HG03571 (cell line): ENCODE measurements at regions not wholly inside any gene's neighbourhood (a gene's known extent, or its start where the extent isn't known, plus 50 kb on each side); places are given as distances from the start of the nearest gene placed in this dataset.

Source experiments
- ATAC-seq: cut with Tn5 transposase; IDR thresholded peaks from one replicate; pipeline ENCODE4 v1.9.1; 2021; ENCODE audit not compliant: unreplicated experiment

DNA sequence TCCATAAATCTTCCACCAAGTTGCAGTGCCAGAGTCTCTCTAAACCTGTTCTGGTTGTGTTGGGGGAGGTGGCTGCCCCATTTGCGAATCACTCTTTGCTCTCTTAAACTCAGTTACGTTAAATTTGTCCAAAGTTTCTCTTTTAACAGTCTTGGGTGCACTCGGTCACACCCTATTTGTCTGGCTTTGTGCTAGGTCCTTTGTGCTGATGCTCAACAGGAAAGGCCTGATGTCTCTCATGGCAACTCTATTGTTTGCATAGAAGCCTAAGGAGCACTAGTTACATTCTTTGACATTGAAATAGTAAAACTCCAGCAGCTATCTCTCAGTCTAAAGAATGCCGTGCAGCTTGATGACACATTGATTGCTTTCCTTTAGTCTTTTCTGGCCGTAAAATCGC is 105.1 kb downstream of the TRMT11 start:
- ATAC-seq, result no peak

GRCh38 chr6:126093108-126093507 is 106.8 kb downstream of the TRMT11 start:
- no peak for ATAC-seq

DNA sequence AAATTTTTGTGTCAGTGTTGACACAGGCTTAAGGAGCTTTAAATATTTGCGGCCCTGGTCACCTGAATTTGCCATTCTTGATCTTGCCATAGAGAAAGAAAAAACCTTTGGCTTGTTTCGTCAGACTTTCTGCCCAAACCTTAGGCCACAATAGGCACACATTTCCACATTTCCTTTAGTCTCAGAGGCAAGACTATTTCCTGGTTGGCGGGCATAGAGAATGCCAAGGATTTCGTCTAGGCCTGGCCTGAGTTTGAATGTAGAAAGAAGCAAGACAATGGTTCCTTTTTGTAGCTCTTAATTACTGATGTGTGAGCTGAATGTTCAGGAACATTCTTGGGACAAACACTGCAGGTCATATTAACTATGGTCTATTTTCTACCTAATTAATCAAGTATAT is 108.1 kb downstream of the TRMT11 start:
- ATAC-seq, result no peak

GRCh38 chr6:126100386-126100785 is 114.0 kb downstream of the TRMT11 start:
- no peak for ATAC-seq

GRCh38 chr6:126102358-126102757 is 116.0 kb downstream of the TRMT11 start:
- ATAC-seq, result no peak

DNA sequence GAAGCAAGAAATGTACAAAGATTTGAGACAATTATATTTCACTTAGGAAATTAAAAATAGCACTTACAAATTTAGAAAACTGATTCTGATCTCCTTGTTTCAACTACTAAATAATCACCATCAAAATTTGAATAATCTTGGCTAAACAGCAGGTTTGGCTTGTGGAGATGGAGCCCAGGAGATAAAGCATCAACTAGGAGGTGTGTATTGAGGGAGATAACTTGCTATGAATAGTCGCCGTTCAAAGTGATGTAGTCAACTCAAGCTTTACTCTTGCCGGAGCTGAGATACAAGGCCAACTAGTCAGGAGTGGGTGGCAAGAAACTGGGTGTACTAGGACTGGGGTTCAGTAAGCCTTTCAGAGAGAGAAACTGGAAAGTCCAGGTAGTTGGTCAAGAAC is 117.7 kb downstream of the TRMT11 start:
- ATAC-seq, result no peak

DNA sequence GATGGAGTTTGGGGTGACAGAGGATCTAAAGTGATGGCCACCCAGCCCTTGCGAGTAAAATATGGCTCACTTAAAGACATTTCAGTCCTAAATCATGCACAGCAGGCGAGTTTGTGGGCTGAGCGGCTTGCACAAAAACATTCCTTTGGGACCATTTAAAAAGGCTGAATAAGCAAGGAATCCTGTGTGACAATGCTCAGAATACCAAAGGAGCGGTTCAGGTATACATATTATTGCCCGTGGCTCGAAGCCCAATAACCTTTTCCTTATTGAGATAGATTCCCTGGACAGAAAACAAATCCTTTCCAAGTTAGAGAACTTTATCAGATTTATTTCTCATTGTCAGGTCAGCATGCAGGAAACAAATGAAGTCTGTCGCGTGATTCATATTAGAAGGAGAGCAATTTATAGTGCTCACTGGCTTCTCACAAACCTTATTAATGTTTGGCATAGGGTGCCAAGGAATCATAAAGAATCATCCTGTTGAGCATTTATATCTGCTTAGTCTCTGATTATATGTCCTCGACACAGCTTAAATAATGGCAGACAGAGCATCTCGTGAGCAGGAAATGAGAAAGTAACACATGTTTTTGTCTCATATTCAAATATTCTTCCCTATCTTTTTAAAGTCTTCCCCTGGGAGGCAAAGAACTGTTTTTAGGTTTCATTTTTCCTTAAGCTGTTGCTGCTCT is 121.3 kb downstream of the TRMT11 start:
- ATAC-seq, result no peak

DNA sequence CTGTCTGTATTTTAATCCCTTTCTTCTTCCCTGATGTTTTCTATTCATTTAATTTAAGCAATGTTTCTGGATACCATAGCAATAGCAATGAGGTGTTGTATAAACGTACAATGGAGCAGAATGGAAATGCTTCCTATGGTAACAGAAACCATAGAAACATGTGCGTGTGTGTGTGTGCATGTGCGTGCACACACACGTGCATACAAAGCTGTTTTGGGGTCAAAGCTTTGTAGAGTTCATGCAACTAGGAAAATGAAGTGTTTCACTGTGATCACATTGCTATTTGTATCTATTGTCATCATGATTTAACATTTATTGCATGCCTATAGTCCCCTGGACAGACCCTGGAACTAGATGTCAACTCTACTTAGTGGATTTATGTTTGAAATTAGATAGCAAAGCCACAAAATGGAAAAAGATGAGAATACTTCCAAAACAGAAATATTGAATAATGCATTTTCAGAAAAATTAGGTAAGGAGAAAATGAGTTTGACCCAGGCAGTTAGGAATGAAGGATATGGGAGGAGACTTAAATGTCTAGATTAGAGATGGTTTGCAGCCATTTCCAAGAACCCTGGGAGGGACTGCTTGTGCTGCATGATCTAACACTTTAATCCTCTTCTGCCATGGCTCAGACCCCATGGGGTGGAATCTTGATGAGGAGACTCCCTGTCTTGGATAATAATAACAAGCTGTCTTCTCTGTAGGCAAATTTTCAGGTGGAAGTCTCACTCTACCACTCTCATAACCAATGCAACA is 124.4 kb downstream of the TRMT11 start:
- ATAC-seq, result no peak

GRCh38 chr6:126111327-126111726 is 125.0 kb downstream of the TRMT11 start:
- no peak for ATAC-seq

GRCh38 chr6:126112171-126112632 is 125.9 kb downstream of the TRMT11 start:
- ATAC-seq, result no peak

- ATAC-seq, result no peak
Observed at GRCh38 chr6:126113261-126113660, 126.9 kb downstream of the TRMT11 start.

GRCh38 chr6:126117251-126117650 is 130.9 kb downstream of the TRMT11 start:
- no peak for ATAC-seq

GRCh38 chr6:126118058-126118755 is 131.9 kb downstream of the TRMT11 start:
- no peak for ATAC-seq

DNA sequence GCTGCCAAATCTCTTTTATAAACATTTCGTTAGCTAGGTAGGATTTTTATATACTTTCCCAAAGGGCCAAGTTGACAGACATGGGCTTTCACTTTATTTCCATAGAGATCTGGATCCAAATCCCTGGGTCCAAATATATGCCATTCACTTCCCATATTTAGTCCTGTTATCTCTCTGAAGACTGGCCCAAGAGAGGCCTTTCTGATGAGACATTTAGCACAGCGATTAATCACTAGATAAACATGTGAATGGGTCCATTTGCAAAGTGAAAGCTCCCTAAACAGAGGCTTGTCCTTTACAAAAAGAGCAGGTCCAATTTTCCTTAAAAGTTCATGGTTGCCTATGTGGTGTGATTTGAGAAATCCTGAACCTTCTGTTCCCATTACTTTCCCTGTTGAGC is 132.6 kb downstream of the TRMT11 start:
- ATAC-seq, result no peak

GRCh38 chr6:126123226-126123625 is 136.9 kb downstream of the TRMT11 start:
- no peak for ATAC-seq

DNA sequence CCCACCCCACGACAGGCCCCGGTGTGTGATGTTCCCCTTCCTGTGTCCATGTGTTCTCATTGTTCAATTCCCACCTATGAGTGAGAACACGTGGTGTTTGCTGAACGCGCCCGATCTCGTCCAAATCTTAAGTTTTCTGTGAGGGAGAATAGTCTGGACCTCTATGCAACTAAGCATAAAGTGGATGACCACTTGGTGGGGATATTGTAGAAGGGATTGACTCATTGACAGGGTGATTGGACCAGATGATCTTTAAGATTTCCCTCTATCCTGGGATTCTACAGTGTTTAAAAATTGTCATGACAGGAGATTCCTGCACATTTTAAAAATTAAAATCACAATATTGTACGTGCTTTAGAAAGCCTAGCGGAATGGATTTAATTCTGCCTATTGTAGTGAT is 141.3 kb downstream of the TRMT11 start:
- ATAC-seq, result no peak

DNA sequence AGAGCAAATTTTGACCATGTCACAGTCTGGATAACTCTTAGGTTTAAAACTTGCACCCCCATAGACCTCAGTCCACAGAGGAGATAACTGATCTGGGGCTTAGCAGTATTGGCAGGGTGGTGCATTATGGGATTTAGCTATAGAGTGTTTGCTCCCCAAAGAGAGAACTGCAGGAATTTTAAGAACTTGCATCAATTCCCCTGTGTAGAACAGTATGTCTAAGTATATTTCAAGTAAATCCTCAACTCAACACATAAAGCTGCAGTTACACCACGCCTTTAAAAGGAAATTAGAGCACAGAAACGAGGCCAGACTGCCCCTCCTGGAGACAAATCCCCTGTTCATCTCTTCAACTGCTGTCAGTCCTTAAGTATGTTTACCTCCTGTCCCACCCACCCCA is 144.9 kb downstream of the TRMT11 start:
- ATAC-seq, result no peak

- ATAC-seq, result no peak
Observed at GRCh38 chr6:126133984-126134383, 147.6 kb downstream of the TRMT11 start.

DNA sequence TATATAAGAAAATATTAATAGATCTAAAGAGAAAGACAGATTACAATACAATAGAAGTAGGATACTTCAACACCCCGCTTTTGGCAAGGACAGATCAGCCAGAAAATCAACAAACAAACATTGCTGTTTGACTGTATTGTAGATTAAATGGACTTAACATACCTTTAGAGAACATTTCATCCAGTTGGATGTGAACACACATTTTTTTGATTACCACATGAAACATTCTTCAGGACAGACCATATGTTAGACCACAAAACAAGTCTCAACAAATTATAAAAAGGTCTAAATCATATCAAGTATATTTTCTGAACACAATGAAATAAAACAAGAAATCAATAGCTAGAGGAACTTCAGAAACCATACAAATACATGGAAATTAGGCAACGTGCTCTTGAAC is 148.2 kb downstream of the TRMT11 start:
- no peak for ATAC-seq

- ATAC-seq, result no peak
Observed at GRCh38 chr6:126140015-126140414, 153.7 kb downstream of the TRMT11 start.

- ATAC-seq, result no peak
Observed at GRCh38 chr6:126143761-126144251, 157.5 kb downstream of the TRMT11 start.

GRCh38 chr6:126145351-126145750 is 159.0 kb downstream of the TRMT11 start:
- no peak for ATAC-seq
